NCI-H774 (cell line): ENCODE measurements at regions not wholly inside any gene's neighbourhood (a gene's known extent, or its start where the extent isn't known, plus 50 kb on each side); places are given as distances from the start of the nearest gene placed in this dataset.

Source experiments
- DNase-seq: peaks from one replicate; lab custom pipeline; 2025; lab: John Stamatoyannopoulos, UW

DNA sequence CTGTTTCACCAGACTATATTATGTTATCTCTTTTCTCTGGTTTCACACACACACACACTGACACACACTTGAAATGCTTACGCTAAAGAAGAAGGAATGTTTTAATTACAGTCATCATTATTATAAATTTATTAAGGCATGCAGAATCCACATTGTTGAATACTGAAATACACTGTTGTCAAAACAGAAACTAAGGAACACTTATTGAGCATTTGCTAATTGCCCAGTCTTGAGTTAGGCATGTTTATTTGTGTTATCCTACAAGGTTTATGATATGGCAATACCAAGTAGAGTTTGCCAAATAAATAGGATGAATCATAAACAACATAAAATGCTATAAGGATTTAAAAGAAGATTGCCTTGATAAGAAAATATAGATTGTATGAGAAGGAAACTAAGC, 917.0 kb upstream of the PIK3C3 start:
- no peak for DNase-seq

DNA sequence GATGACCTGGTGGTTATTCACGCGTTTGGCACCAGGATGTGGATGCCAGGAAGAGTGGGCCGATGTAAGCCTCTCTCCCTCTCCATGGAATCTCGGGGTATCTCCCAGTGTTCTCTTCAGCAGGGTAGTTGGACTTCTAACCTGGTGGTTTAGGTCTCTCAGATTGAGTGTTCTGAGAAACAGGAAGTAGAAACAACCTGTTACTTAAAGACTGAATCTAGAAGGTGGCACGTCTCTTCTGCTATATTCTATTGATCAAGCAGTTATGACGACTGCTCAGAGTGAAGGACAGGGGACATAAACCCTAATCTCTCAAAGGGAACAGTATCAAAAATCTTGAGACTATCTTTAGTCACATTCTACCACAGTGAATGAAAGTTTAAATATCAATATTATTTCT, 918.7 kb upstream of the PIK3C3 start:
- DNase-seq = no peak

DNA sequence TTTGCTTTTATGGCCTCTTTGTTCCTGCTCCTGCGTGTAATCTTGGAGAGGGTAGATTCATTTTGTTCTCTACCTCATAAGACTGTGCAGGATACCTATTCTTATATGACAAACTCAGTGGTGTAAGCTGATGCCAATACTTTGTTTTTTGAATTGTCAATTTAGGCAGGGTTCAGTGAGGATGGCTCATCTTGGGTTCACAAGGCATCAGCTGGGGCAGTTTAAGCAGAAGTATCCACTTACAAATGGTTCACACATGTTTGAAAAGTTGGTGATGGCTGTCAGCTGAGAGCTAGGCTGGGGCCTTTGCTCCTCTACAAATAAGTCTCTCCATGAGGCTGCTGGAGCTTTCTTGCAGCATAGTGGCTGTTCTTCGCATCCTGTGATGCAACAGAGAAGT, 920.6 kb upstream of the PIK3C3 start:
- DNase-seq = no peak

DNA sequence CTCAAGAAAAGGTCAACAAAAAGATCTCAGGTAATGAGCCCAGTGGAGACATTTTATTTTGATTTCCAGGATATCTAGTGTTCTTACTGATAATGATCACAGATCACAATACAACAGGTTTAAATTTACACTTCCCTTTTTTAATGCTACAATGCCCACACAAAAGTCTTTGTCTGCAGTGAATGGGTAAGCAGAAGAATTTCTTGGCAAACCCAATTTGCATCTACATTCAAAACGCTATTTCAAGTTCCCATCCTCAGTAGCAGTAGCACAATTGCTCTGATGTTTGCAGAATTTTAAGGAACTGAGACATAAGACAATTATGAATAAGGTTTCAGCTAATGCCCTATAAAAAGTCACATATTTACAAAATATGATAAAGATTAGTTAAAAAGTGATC, 929.4 kb upstream of the PIK3C3 start:
- DNase-seq = no peak

DNA sequence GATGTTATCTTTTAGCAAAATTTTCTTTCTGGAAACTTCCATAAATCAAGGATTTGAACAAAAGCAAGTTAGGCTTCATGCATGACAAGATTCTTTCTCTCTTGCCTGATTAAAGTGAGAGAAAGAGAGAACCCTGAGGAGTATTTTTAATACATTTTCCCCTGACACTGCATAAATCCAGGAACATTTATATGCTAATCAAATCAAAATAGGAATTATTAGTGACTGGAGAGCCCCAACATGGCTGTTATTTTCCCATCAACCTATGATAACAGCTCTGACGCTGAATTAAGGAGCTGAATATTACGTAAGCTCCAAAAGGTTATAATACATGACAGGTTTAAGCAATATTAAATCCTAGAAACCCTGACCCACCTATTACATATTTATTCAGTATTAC, 930.2 kb upstream of the PIK3C3 start:
- no peak for DNase-seq

DNA sequence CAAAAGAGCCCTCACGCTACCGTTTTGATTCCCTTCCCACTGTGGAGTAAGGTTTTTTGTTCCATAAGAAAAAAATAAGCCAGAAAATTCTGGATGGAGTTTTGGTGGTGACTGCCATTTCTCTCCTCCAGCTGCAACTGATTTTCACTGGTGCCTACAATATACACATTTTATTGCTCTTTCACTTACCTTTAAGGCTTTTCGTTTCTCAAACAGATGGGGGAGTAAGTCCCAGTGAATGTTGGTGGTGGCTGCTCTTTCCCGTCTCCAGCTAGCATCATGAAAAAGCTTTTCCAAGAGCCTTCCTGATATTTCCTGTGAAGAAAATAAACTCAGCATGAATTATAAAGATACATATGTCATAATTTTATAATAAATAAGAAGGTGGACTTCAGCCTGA, 932.5 kb upstream of the PIK3C3 start:
- no peak for DNase-seq

DNA sequence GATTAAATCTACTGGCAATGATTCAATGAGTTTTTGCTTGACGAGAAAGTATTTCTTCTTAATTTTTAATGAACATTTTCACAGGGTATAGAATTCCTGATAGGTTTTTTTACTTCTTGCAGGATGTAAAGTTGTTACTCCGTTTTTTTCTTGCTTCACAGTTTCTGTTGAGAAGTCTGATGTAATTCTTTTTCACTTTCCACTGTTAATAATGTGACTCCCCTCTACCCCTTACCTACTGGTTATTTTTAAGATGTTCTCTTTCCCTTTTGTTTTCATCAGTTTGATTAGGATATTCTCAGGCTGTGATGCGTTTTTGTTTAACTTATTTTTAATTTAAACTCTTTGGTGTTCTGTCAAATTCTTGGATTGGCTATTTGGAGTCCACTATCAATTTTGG, 933.9 kb upstream of the PIK3C3 start:
- no peak for DNase-seq

DNA sequence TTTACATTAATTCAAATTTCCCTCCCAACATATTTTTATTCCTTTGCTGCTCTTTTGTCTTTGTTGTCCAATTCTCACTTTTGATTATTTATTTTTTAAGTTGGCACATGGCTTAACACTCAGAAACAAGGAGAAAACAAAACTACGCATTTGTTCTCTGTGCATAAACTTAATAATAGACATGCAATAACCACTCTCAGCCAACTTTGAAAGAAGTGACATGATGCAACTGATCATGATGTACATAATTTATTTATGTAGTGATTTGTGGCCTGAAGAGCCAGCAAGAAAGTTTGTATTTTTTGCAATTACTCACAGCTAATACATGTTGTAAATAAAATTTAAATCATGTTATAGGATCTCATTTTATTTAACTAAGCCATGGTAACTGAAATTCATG, 942.8 kb upstream of the PIK3C3 start:
- DNase-seq = no peak

DNA sequence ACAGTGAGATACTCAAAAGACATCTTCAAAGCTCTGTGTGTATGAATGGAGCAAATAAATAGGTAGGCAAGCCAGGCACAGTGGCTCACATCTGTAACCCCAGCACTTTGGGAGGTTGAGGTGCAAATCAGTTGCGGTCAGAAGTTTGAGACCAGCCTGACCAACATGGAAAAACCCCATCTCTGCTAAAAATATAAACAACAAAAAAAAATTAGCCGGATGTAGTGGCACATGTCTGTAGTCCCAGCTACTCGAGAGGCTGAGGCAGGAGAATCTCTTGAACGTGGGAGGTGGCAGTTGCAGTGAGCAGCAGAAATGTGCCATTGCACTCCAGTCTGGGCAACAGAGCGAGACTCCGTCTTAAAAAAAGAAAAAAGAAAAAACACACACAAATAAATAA, 945.1 kb upstream of the PIK3C3 start:
- DNase-seq = no peak

DNA sequence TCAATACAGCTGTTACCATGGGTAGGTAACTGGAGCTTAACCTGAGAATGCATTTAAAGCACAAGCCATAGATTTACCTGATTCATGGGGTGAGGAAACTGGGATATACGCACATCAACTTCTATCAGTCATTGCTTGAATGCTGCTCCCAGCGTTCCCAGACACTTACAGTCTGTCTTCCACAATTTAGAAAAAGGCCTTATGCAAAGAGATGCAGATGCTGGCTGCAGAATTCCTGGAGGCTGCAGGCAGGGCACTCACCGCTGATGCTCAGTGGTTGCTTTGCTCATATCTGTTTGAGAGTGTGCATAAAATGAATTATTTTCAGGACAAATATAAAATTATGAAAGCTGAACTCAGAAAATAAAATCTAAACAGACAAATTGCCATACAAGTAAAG, 950.7 kb upstream of the PIK3C3 start:
- DNase-seq = no peak

DNA sequence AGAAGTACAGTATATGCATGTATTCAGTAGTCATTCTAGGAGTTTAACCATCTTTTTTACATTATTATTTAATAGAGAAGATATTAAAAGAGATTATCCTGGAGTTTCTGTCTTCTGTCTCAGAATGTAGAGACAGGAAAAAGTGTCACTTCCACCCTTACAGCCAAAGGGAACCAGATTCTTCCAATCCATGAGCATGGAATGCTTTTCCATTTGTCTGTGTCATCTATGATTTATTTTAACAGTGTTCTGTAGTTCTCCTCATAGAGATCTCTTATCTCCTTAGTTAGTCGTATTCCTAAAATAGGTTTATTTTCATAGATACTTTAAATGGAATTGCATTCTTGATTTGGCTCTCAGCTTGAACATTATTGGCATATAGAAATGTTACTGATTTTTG, 959.5 kb upstream of the PIK3C3 start:
- DNase-seq = no peak

DNA sequence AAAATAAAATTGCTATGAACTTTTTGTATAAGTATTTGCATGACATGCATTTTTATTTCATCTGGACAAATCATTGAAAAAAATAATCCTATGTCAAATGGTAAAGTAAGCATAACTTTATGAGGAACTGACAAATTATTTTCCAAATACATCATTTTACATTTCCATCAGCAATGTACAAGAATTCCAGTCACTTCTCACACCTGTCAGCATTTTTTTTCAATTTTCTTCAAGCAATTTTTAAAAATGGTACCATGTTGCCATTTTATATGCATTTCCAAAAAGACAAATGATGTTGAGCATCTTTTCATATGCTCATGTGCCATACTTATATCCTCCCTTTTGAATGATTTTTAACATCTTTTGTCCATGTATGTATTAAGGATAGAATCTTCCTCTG, 961.7 kb upstream of the PIK3C3 start:
- no peak for DNase-seq

DNA sequence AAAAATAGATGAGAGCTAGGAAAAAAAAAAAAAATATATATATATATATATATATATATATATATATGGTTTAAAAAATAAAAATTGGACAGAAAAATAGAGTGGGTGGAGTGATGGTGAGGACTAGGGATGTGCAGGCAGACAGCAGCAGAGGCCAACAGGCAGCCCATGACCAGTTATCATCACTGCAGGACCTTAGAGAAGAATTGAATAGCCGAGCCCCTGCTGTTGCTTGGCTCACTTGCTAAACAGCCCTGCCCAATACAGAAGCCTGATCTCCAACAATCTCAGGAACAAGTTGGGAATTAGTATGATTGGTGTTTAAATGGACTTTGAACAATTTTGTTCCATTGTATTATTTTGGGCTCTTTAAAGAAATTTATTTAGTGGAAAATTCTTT, 967.5 kb upstream of the PIK3C3 start:
- DNase-seq = no peak

DNA sequence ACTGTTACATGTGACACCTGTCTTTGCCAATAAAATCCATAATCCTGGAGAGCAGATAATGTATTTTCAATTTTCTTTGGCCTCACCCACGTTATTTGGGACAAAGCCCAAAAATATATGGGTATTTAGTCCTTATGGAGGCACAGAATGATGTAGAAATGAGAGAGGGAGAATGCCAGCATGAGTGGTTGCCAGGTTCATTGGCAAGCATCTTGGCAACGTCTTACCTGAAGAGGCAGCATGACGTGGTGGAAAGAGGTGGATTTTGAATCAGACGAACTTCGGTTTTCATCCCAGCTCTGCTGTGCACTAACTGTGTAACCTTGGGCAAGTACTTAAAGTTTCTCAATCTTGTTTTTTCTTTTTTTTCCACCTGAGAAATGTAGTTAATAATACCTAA, 969.6 kb upstream of the PIK3C3 start:
- peak; percentile 10 for DNase-seq

DNA sequence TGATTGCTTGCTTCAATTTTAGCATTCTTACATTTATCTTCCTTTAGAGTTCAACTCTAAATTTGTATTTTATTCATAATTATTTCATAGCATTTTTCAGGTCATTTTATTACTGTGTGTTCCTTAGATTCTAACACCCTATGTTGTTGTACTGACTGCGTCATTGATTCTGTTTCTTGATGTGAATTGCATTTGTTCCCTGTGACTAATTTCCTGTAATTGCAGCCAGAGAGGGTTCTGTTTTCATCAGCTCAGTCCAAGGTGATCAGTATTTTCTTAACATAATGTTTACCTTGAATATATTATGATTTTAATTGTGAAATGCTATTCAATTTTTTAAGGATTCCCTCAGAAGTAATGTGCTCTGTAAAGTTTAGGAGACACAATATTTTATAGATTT, 970.2 kb upstream of the PIK3C3 start:
- DNase-seq = no peak

DNA sequence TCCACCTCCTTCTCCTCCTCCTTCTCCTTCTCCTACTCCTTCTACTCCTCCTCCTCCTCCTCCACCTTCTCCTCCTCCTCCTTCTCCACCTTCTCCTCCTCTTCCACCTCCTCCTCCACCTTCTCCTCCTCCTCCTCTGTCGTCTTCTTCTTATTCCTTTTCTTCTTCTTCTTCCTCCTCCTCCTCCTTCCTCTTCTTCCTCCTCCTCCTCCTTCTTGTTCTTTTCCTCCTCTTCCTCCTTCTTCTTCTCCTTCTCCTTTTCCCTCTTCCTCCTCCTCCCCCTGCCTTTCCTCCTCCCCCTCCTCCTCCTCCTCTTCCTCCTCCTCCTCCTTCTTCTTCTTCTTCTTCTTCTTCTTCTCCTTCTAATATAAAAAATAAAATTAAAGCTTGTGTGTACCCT, 971.2 kb upstream of the PIK3C3 start:
- no peak for DNase-seq

DNA sequence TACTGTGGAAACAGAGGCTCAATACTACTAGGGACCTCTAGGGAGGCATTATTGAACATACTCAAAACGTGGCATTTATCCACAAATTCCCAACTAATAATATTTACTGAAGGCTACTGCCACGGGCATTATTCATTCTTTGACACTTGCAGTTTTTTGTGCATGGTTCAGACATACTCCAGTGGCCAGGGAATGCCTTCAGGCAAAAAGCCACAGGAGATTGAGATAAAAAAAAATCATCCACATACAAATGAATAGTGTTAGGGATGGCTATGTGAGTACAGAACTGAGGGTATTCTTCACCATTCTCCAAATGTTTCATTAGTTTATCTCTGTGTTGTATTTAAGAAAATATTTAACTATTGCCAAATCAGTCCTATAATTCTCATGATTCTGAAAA, 974.9 kb upstream of the PIK3C3 start:
- DNase-seq = no peak

DNA sequence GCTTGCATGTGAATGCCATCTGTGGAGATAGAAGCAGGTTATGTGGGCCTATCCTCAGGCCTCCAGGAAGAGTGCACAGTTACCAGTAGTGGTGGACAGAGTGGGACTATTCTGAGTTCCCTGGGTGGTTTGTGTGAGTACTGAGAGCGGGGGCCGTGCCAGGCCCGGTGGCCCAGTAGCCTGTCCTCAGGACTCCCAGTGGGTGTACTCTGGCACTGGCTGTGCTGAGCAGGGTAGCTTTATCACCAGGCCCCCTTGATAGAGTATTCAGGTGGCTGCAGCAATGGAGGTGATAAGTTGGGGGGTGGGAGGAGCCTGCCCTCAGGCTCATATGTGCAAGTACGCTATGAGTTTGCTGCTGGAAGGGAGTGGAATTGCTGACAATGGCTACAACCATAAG, 979.0 kb upstream of the PIK3C3 start:
- no peak for DNase-seq

DNA sequence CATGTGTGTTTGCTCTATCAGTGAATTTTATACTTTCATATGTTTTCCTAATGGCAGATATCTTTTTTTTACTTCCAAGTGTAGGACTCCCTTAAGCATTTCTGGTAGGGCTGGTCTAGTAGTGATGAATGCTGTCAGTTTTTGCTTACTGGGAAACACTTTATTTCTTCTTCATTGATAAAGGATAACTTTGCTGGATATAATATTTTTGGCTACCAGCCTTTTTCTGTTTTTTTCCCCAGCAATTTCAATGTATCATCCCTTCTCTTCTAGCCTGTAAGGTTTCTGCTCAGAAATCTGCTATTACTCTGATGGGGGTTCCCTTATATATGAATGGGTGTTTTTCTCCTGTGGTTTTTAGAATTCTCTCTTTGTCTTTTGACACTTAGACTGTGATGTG, 980.6 kb upstream of the PIK3C3 start:
- no peak for DNase-seq

DNA sequence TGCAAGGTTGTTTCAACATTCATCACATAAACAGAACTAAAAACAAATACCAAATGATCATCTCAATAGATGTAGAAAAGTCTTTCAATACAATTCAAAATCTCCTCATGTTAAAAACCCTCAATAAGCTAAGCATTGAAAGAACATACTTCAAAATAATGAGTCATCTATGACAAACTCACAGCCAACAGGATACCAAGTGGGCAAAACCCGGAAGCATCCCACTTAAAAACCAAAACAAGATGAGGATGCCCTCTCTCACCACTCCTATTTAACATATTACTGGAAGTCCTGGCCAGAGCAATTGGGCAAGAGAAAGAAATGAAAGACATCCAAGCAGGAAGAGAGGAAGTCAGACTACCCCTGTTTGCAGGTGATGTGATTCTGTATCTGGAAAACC, 992.2 kb upstream of the PIK3C3 start:
- DNase-seq = no peak

DNA sequence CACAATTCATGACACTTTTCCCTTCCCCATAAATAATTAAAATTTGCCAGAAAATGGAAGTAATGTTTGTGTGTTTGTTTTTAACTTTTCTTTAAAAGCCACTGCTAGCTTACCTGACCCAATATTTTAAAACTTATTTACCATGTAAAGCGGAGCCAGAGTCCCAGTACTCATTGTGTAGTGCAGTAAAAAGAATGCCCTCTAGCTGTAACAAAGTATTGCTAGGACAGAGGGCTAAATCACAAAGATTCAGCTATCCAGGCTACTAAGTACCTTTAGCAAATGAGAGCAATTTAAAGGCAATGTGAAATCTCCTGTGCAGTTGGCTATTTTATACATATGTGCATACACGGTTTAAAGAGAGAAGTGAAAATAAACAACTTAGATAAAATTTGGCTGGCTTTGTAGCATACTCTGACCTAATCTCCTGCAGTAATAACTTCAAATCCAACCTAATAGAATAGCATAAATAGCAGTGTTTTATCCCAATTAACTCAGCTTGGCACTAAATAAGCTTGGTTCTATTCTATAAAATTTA, 997.4 kb upstream of the PIK3C3 start:
- no peak for DNase-seq

DNA sequence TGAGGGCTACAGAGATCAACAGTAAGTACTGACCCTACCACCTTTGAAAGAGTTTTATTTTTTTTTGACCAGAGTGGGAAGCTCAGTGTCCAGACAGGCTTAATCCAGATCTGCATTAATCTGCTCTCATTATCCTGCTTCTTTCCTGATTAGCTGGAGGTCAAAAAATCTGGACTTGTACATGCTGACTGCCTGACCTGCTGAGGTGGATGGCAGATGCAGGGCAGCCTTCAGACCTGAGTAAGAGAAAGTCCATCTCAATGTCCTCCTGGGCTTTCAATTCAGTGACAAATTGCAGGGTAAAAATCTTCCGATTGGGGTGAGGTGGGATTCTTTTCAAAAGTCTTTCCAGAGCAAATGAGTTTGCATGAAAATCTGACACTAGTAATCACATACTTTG, 998.8 kb upstream of the PIK3C3 start:
- no peak for DNase-seq

DNA sequence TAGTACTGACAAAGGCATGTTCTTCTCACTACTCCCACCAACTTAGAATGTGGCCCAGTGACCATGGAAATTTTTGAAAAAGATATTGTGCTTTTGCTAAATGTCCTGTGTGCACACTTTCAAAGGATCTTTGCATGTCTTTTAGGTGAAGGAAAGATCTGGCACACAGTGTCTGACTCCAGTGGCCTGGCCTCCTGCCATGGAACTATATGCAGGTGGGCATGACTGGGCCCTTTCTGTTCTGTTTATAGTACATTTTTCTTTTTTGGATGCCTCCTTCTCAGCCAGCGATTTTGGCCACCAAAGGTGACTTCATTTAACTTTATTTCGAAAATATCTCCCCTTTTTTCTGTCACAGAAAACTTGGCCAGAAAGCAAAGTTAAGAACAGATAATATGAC, 999.7 kb upstream of the PIK3C3 start:
- DNase-seq = no peak

DNA sequence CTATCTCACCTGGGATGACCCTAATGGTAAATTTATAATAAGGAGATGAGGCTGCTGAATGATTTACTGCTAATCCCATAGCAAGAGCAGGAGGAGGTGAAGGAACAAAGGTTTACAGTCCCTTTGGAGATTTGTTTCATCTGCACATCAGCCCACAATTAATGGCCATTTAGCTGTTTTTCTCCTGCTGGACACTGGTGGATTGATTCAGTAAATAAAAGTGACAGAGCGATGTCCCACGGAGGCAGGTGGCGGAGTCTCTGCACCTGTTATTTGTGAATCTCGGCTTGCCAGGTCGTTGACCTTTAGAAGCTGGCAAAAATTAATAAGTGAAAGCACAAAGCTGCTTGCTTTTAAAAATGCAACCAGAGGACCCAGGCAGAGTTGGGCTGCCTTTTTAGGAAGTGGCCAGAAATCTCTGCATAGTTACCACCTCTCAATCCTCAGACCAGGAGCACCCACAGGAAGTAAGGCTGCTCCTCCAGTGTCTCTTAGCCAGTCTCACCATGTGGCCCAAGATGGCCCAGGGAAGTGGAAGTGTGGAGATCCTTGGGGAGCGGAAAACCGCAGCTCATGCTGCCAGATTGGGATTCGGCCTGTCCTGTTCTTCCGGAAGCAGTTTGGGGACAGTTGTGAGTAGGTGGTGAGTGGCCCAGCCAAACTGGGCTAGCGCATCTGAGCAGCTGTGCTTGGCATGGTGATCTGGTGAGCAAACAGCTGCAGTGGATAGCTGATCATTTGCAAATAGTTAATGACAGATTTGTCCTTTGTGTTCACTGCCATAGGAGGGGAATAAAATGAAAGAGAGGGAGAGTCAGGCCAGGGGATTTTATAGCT, 1005.7 kb upstream of the PIK3C3 start:
- no peak for DNase-seq
